ENCODE measurements at regions not wholly inside any gene's neighbourhood (a gene's known extent, or its start where the extent isn't known, plus 50 kb on each side); places are given as distances from the start of the nearest gene placed in this dataset.

DNA sequence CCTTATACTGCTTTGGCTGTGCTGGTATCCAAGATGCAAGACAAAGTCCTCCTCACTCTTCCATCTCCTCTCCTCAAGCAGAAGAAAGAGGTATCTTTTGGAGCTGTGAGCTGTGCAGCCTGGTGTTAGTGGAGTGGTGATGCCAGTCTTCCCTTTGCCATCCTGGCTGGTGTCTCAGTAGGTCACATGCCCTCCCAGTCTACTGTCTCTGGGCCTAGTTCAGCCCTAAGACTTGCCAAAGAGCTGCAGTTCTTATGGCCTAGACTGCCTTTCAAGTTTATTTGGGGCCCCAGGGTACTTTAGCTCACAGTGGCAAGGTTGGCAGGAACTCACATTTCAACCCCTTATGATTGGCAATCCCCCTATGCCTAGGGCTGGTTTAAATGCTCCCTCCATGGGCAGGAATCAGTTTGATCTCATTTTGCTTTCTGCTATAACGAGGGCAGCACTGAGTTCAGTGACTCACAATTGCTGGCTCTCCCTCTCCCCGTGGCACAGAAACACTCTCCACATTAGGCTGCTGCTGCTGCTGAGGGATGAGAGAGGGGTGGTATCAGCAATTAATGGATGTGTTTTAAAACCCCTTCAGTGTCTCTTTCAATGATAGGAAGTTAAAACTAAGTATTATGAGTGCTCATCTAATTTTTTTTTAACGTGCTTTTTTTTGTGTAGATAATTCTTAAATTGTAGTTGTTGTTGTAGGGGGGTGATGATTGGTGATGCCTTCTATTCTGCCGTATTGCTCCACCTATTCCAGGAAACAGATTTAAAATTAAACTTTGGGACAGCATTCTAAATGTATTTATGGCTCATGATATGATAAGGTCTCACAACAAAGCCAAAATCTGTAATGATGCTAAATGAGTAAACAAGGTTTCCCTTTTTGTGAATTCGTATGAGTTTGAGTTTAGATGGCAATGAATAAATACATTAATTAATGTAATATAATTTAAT, 1295.0 kb downstream of the JRKL start:
- Histone ChIP-seq H3K27ac (ENCODE audit: low read depth) (no peak overlapping the region), H3K9me2 (ENCODE audit: insufficient read depth) (0 out of 2 replicates have a peak, but pooled peaks cover 4% of the 10 kb centered on the region), H2AFZ (no peak overlapping the region), H3K4me2 (no peak overlapping the region), H3K4me3 (no peak overlapping the region), H4K20me1 (replicated peaks; ENCODE audit: insufficient read depth) (no peaks in the 10 kb centered on the region), H3K27me3 (ENCODE audit: insufficient read depth) (no peaks in the 10 kb centered on the region), H3K79me2 (replicated peaks; ENCODE audit: insufficient read depth) (no peaks in the 10 kb centered on the region), H3F3A (replicated peaks; ENCODE audit: low read depth) (no peaks in the 10 kb centered on the region), H3K4me1 (ENCODE audit: insufficient read depth) (peaks cover 6% of the 10 kb centered on the region; the same call in 1 of the 2 replicates), H3K36me3 (ENCODE audit: insufficient read depth) (no peaks in the 10 kb centered on the region)
- TF ChIP-seq POLR2AphosphoS5 (IDR thresholded peaks at IDR 0.05; ENCODE audit: low read depth) (no peak), ZNF114 (CRISPR knock-in tag; IDR thresholded peaks at IDR 0.05) (no peak), EZH2 (IDR thresholded peaks at IDR 0.05; ENCODE audit: low read depth, unreplicated experiment) (no peak), NANOG (IDR thresholded peaks at IDR 0.05; ENCODE audit: borderline replicate concordance) (no peak), CREB1 (CRISPR knock-in tag; IDR thresholded peaks at IDR 0.05; ENCODE audit: low read depth) (no peak), EZH2phosphoT487 (IDR thresholded peaks at IDR 0.05; ENCODE audit: unreplicated experiment) (no peak), ETS1 (IDR thresholded peaks at IDR 0.05) (no peak), JUNB (IDR thresholded peaks at IDR 0.05; ENCODE audit: unreplicated experiment) (no peak), REST (IDR thresholded peaks at IDR 0.05; ENCODE audit: unreplicated experiment) (no peak), ZNF462 (CRISPR knock-in tag; IDR thresholded peaks at IDR 0.05) (no peak), STAT1 (IDR thresholded peaks at IDR 0.05; ENCODE audit: unreplicated experiment) (no peak), ZNF331 (CRISPR knock-in tag; IDR thresholded peaks at IDR 0.05; ENCODE audit: low read depth) (no peak)
- TF ChIP-seq, protein P1, sequence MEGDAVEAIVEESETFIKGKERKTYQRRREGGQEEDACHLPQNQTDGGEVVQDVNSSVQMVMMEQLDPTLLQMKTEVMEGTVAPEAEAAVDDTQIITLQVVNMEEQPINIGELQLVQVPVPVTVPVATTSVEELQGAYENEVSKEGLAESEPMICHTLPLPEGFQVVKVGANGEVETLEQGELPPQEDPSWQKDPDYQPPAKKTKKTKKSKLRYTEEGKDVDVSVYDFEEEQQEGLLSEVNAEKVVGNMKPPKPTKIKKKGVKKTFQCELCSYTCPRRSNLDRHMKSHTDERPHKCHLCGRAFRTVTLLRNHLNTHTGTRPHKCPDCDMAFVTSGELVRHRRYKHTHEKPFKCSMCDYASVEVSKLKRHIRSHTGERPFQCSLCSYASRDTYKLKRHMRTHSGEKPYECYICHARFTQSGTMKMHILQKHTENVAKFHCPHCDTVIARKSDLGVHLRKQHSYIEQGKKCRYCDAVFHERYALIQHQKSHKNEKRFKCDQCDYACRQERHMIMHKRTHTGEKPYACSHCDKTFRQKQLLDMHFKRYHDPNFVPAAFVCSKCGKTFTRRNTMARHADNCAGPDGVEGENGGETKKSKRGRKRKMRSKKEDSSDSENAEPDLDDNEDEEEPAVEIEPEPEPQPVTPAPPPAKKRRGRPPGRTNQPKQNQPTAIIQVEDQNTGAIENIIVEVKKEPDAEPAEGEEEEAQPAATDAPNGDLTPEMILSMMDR (conservative IDR thresholded peaks at IDR 0.05; ENCODE audit: low read depth in 2 of 2): no peak
- Mint-ChIP-seq H3K9me3 (no peaks in the 10 kb centered on the region), H3K4me3 (no peak overlapping the region), H3K27ac (no peak overlapping the region), H3K36me3 (ENCODE audit: low read depth) (no peaks in the 10 kb centered on the region), H3K4me1 (peaks cover 13% of the 10 kb centered on the region), H3K27me3 (ENCODE audit: insufficient read depth, low read depth, poor library complexity) (peaks cover 6% of the 10 kb centered on the region)
- DNase-seq (ENCODE audit: low spot score): no peak
- ATAC-seq: no peak; the same call in 2 of the 3 replicates

Data from GM23338 (cell line).